Hepatic stellate cell (primary cell): ENCODE measurements at regions not wholly inside any gene's neighbourhood (a gene's known extent, or its start where the extent isn't known, plus 50 kb on each side); places are given as distances from the start of the nearest gene placed in this dataset.

ENCODE experiments used
- DNase-seq: peaks from one replicate; pipeline ENCODE4 v3.0.0; 2011; ENCODE audit warnings: low spot score

DNA sequence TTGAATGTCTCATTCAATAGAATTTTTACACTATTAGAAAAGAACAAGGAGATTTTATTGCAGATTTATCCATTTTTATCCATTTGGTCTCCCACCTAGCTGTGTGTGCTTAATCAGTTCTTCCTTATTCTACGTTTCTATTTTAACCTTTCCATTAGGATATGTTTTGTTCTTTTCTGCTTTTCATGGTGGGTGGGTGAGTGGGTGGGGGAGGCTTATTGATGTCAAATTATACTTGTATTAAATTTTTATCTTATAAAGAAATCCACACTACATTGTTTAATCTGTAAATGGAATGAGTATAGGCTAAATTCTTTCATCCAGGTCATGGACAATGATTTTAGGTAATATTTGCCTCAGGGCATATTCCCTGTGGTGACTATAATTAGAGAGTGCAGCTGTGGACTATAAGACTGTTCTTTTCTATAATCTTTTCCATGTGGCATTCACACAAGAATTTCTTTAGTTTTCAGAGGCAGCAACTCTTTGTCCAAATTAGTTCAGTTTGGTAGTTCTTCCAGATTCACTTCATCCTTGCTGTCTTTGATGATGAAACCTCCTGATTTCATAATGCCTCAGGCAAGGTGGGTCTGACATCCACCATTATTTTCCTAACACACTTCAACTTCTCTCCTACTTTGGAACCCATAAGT is 2451.8 kb downstream of the PCDH7 start:
- DNase-seq, result no peak

DNA sequence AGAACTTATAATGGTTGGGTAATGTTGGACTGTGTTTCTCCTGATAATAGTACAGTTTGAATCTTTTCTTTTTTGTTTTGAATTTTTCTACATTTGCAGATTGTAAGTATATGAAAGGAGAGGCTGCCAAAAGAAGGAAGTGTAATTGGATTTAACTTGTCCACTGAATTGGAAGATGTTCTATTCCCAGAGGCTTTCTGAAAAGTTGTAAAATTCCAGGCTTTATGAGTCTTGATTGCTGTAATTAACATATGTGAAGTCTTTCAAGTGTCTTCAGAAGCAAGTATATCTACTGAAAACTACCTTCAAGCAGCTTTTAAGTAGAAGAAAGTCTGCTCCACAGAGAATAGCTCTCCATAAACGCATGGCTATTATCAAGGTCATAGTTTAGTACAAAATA is 2456.4 kb downstream of the PCDH7 start:
- DNase-seq, result no peak

DNA sequence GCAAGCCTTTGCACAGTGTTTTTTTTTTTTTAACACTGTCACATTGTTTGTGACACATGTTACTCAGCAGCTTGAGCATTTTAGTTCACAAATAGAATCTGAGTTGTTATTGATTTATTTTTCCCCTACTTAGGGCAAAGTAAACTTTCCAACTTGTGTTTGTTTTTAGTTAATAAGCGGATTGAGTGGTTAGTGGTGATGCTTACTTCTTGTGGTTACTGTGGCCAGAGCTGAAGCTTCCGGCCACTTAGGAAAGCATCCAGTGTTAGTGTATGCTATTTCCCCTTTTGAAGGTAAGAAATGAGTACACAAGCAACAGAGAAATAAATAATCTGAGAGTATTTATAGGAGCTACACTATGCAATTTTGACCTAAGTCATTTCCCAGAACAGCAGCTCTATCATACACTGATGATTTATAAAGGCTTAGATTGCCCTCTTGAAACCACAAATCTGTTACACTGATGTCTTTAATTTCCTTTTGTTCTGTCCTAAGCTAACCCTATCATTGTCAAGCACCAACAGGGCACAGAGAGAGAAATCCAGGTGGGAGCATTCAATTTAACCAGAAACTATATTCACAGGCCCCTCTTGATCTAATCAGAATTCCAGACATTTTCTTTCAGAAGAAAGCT is 2464.6 kb downstream of the PCDH7 start:
- DNase-seq, result no peak

DNA sequence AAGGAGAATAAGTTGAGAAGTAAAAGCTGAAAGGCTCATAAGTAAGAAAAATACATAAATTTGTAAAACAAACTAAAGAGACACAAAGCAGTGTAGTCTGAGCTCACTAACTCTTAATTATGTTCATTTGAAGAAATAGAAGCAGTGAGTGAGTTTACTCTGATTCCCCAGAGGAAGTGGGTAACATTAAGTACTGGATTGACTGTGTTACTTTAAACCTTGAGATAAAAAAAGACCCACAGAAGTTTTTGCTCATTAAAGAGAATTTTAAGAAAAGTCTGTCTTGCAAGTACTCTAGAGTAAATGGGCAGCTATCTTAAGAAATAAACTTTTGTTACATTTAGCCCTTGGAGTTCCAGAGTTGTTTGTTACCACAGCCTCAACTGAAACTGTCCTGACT is 2466.9 kb downstream of the PCDH7 start:
- no peak for DNase-seq

DNA sequence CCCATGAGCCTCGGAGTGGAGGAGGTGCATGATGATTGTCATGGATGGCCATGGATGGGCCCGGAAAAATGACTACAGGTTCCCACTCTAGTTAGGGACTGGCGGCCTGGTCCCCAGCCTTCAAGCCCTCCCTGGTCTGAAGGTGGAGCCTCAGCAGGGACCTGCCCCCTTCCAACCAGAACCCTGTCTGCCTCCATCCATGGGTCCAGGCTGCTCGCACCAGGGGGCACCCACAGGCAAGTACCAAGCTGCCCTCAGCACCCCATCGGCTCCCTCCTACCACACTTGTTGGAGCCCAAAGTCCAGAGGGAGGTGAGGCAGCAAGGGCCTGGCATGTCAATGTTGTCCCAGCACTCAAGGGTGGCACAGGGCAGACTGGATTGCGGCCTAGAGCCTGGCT is 2468.6 kb downstream of the PCDH7 start:
- DNase-seq, result no peak

DNA sequence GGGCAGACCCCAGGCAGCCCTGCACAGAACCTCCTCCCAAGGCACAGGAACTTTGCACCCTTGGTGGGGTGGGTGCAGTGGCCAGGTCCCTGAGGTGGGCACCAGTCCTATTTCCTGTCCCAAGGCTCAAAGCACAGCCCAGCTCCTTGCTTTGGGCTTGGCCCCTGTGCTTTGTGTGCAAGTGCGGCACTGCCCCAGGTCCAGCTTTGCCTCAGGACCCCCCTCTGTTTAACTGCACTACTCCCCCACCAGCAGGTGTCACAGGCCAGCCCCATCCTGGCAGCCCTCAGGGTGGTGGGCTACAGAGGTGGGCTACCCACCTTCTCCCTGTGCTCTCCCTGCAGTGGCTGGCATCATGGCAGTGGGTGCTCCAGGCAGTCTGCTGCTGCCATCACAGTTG is 2469.0 kb downstream of the PCDH7 start:
- no peak for DNase-seq

DNA sequence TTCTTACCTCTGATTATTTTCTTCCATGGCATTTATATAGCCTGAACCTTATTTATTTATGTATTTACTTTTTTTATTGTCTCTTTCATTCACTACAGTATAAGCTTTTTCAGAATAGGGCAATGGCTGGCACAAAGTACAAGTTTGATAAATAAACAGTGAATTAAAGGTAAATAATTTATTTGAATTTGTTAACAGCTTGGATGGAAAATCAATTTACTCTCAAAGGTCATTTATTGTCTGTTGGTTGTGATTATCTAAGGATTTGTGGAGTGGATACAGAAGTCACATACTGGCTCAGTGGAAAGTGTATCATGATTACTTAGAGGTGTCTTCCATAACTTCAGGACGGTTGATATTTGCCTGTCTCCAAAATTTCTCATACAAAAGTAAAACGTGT is 2472.9 kb downstream of the PCDH7 start:
- DNase-seq, result no peak

DNA sequence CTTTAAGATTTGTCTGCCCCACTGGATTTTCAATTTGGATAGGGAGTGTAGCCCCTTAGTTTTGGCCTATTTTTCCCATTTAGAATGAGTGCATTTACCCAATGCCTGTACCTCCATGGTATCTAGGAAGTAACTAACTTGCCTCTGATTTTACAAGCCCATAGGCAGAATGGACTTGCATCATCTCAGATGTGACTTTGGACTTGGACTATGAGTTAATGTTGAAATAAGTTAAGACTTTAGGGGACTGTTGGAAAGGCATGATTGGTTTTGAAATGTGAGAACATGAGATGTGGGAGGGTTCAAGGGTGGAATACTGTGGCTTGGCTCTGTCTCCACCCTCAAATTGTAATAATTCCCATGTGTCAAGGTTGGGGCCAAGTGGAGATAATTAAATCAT is 2480.2 kb downstream of the PCDH7 start:
- DNase-seq, result no peak

DNA sequence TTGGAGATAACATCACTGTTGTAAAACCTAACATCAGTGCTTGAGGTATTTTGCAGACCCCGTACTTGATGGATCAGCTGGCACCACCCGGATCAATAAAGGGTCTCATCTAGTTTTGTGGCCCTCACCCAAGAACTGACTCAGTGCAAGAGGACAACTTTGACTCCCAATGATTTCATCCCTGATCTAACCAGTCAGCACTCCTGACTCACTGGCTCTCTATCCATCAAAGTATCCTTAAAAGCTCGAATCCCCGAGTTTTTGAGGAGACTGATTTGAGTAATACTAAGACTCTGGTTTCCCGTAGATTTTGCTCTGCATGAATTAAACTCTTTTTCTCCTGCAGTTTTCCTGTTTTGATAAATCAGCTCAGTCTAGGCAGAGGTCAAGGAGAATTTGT is 2498.1 kb downstream of the PCDH7 start:
- no peak for DNase-seq

DNA sequence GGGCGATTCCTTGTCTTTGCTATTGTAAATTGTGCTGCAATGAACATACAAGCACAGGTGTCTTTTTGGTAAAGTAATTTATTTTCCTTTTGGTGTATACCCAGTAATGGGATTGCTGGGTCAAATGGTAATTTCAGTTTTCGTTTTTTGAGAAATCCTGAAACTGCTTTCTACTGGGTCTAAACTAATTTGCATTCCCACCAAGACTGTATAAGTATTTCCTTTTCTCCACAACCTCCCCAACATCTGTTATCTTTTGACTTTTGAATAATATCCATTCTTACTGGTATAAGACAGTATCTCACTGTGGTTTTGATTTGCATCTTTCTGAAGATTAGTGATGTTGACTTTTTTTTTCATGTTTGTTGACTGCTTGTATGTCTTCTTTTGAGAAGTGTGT is 2506.0 kb downstream of the PCDH7 start:
- no peak for DNase-seq

DNA sequence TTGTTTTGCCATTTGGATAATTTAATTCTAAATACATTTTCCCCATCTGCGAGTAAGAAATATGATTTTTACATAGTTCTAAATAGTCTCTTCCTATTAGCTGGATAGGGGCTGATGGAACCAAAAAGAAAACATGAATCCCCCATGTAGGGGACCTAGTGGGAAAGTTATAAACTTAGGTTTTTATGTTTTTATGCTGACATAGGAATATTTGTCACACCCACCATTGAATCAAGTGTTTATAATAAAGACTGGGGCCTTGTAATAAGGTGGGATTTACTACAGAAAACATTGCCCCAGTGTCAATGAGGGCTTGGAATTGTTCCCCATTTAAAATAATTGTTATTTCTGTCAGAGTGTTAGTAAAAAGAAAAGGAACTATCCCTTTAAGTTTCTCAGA is 2506.6 kb downstream of the PCDH7 start:
- DNase-seq, result no peak

DNA sequence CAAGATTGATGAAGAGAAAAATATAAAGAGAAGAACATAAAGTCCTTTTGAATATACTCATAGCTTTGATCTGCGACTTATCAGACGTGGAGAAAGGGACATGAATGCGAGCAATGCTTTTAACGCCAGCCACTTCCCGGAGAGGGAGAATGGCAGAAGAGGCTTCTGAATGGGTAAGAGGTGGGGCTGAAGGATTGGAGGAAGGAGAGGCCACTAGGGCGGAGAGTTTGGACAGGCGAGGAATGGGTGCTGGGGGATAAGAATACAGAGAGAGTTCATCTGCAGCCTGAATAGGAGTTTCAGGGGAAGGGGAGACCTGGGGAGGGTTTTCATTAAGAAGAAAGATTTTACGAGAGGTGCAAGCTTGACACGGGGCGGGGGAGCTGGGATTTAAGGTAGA is 2534.9 kb downstream of the PCDH7 start:
- DNase-seq, result no peak

DNA sequence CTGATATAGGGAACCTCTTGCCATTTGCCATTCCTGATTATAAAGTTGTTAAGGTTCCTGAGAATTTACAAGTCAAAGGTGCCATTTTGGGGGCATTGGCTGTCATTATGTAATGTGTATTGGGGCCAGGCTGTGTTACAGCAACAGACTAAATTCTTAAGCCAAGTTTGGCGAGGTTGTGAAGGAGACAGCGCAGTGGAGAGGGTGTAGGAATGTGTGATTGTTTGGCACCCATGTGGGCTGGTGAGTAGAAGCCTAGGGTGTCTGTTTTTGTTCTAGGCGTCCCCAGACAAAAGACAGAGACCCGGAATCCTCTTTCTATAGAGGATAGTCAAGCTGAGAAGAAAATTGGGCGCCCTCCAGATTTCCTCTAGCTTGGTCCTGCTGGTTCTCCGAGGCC is 2535.3 kb downstream of the PCDH7 start:
- DNase-seq, result no peak

DNA sequence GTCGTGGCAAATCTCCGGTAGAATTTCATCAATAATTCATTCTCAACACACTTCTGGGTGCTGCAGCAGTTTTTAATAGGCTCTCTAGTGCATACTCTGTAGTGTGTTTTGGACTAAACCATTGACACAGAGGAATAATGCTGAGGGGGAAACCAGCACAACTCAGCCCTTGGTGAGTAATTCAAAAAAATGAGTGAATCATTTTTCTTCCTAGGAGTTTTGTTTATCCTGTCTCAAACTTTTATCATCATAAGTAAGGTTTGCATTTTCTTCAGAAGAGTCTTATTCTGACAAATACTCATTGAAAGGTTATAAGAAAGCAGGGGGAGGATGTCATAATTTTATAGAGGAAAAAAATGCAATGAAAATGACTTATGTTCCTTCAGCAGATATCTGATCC is 2542.7 kb downstream of the PCDH7 start:
- no peak for DNase-seq

DNA sequence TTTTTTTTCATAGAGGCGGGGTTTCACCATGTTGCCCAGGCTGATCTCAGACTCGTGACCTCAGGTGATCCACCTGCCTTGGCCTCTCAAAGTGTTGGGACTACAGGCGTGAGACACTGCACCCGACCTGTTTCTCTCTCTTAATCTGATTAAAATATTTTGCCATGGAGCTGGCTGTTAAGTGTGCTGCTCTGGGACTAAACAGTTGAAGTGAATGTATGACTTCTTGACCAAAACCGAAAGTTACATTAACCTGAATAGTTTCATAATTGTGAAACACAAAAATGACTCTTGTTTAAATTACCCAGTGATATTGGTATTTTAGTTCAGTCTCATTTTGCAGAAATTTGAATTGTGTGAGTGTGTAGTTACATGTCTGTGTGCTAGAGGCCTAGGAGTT is 2548.6 kb downstream of the PCDH7 start:
- DNase-seq, result no peak

DNA sequence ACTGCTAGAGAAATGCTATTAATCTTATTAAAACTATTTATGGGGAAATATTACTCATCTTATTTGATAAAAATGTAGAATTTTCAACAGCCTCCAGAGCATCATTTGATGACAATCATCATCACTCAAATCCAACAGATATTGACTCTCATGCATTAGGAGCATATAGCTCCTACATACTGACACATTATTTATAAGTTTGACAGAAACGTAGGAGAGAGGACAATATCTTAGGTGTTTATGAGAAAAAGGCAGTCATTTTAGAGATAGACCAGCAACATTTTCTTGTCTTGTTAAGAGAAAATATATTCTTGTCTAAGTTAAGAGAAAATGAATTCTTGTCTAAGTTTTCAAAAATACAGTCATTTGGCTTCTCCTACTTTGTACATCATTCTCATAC is 2550.2 kb downstream of the PCDH7 start:
- no peak for DNase-seq

DNA sequence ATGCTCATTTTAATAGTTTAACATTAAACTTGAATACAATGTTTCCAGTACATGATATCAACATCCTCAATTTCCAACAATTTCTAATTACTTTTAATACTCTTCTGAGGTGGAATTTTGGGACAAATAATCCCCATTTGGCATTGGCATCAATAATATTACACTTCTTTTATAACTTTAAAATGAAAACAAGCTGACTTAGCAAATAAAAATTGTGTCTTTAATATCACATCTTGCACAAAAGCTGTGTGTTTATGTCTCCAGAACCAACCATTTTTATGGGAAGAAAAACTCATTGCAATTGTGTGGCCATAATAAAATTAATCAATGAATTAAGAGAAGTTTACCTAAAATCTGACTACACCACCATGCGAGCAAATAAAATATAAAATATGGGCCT is 2552.6 kb downstream of the PCDH7 start:
- no peak for DNase-seq

DNA sequence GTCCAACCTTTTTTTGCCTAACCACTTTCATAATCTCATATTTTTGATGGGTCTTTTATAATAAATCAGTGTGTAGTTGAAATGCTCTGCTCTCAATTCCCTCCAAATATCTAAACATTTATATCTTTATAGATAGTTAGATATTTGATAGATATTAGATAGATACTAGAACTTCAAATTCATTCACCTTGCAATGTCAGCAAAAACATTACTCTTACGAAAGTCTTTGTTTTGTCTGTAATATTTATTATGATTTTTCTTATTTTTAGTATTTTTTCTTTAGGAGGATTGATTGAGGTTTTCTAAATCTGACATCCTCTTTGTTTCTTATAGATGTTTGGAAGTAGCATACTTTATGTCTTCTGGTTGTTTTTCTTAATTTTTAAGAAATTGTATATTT is 2563.6 kb downstream of the PCDH7 start:
- no peak for DNase-seq

DNA sequence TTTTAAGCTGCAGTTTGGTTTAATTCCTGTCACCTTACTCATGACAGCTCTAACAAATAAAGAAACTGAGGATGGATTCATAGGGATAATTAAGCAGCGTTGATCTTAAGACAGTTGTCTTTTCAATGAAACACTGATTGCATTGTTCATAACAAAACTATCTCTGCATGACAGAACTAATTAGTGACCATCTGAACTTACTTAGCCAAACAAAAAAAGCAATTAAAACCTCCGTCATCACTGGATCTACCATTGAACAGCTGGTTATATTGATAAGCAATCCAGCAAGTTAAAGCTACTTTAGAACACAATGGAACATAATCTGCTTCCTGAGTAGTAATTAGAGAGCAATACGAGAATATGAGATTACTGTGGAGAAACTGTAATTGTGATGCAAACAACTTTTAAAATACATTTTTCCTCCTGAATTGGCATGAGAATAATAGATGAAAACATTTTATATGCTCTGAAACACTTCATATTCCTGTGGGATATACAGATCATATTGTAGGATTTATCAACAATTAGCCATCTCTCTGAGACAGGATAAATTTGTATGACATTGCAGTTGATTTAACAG is 2576.8 kb downstream of the PCDH7 start:
- no peak for DNase-seq

DNA sequence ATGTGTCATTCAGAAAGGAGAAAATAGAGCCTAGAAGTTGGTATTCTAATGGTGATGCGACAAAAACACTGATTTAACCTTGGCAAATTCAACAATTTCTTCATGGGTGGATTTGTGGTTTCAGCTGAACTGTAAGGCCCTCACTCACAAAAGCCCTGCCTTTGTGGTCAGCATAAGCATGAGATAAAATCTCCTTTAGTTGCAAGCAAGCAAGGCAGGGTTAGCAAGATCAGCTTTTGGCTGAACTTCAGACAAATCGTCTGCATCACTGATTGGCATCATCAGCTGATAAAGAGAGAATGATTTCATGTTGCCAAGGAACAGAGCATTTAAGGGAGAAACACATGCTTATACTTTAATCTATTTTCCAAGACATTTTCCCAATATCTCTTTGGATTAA is 2582.2 kb downstream of the PCDH7 start:
- DNase-seq, result no peak

DNA sequence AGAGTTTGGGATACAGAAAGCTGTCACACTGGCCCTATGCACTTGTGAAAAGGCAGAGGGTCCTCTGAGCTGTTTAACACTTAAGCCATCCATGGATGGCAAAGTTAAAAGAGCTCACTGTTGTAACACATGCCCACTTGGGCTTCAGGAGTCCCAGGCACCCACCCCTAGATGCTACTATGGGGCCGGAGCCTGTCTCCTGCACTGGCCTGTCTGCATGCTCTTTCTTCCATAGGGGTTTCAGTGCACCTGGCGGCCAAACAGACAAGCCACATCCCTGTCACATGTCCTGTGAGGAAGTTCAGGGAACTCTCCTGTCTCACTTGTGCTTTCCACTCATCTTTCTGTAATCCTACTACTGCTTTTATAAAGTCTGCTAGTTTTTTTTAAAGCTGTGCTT is 2586.0 kb downstream of the PCDH7 start:
- no peak for DNase-seq

DNA sequence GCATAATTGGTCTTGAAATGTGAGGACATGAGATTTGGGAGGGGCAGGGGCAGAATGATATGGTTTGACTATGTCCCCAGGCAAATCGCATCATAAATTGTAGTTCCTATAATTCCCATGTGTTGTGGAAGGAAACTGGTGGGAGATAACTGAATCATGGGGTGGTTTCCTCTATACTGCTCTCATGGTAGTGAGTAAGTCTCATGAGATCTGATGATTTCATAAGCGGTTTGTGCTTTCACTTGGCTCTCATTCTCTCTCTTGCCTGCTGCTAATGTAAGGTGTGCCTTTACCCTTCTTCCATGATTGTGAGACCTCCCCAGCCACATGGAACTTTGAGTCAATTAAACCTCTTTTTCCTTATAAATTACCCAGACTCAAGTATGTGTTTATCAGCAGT is 2595.9 kb downstream of the PCDH7 start:
- no peak for DNase-seq

DNA sequence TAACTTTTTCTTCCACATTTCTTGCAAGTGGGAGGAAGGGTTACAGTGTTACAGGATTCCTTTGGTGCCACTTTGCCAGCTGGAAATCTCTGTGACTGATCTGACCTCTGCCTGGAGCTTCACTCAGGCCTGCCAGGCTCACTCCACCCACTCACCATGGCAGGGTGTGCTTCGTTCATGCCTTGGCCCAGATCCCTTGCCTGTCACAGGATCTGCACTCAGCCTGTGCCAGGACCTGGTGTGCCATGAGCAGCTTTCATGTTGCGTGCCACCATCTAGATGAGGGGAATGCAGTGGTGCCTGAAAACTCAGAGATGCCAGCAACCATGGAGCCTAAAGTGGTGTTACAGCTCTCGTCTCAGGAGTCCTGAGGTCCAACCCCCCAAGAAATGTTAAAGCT is 2596.4 kb downstream of the PCDH7 start:
- no peak for DNase-seq

DNA sequence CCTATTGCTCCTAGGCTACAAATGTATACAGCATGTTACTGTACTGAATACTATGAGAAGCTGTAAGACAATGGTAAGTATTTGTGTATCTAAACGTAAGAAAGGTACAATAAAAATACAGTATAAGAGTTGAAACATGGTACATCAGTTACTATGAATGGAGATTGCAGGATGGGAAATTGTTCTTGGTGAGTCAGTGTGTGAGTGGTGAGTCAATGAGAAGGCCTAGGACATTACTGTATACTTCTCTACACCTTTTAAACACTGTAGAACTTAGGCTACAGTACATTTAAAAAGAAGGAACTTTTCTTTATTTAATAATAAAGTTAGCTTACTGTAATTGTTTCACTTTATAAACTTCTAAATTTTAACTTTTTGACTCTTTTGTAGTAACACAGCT is 2603.2 kb downstream of the PCDH7 start:
- no peak for DNase-seq
